PFSK-1 (cell line): ENCODE measurements at regions not wholly inside any gene's neighbourhood (a gene's known extent, or its start where the extent isn't known, plus 50 kb on each side); places are given as distances from the start of the nearest gene placed in this dataset.

ENCODE experiments used
- FOXP2 ChIP-seq: optimal IDR thresholded peaks from 2 replicates; pipeline ENCODE3; 2011; ENCODE audit warnings: borderline replicate concordance, control low read depth, inconsistent platforms; ENCODE audit not compliant: insufficient read depth; ENCODE audit errors: extremely low read length, extremely low read depth
- POLR2AphosphoS5 ChIP-seq: IDR thresholded peaks from 2 replicates; pipeline ENCODE4 v1.6.1; 2012; ENCODE audit warnings: low read depth, mild to moderate bottlenecking, control low read depth, low read length, moderate library complexity
- SIN3A ChIP-seq: IDR thresholded peaks from 2 replicates; pipeline ENCODE4 v1.6.1; 2012; ENCODE audit warnings: mild to moderate bottlenecking, low read length, moderate library complexity, borderline replicate concordance; ENCODE audit not compliant: insufficient read depth
- TAF1 ChIP-seq: IDR thresholded peaks from 2 replicates; pipeline ENCODE4 v1.6.1; 2012; ENCODE audit warnings: low read length, control low read depth, borderline replicate concordance; ENCODE audit not compliant: insufficient read depth
- TF ChIP-seq, protein P1 (sequence below), 2 experiments: IDR thresholded peaks; 2 replicates each; pipeline versions ENCODE4 v1.6.1 to v1.8.0; 2011 to 2012; ENCODE audit warnings: low read depth in 2 of 2, low read length in 2 of 2, control low read depth in 1 of 2, inconsistent platforms in 1 of 2, mild to moderate bottlenecking in 1 of 2, moderate library complexity in 1 of 2; ENCODE audit not compliant: insufficient read depth in 1 of 2

DNA sequence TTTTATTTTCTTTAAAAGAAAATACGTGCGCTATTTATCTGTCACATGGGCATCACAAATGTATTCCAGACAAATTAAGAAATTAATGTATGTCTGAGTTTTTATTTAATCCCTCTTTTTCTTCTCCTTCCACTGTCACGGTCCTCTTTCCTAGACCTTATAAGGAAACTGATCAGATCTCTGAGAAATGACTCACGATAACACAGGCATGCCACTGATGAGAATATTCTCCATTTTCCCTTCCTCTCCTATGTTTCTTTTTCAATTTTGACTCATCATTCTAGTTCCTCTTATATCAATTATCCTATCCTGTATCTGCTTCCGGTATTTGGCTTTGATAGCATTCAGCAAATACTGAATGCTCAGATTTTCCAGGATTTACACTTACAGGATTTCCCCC, 121.8 kb downstream of the DSC3 start:
- TF ChIP-seq FOXP2 (no peak), POLR2AphosphoS5 (no peak), TAF1 (no peak), SIN3A (no peak)

DNA sequence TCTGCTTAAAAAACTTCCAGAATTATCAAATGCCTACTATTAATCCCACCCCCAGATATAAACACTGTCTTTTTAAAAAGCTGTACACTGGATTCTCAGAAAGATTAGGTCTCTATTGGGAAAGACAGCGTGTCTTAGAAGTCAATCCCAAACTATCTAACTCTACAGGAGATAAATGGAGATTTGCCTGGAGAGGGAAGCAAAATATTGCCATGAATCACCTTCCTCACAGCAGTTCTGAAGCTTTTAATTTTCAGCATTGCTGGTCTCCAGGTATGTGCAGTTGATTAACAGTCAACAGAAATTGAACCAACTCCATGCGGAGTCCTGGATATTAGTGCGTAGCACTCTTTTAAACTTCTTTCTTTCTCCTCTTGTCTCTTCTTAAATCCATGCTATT, 122.2 kb downstream of the DSC3 start:
- TF ChIP-seq SIN3A, result no peak
- TF ChIP-seq, protein P1, sequence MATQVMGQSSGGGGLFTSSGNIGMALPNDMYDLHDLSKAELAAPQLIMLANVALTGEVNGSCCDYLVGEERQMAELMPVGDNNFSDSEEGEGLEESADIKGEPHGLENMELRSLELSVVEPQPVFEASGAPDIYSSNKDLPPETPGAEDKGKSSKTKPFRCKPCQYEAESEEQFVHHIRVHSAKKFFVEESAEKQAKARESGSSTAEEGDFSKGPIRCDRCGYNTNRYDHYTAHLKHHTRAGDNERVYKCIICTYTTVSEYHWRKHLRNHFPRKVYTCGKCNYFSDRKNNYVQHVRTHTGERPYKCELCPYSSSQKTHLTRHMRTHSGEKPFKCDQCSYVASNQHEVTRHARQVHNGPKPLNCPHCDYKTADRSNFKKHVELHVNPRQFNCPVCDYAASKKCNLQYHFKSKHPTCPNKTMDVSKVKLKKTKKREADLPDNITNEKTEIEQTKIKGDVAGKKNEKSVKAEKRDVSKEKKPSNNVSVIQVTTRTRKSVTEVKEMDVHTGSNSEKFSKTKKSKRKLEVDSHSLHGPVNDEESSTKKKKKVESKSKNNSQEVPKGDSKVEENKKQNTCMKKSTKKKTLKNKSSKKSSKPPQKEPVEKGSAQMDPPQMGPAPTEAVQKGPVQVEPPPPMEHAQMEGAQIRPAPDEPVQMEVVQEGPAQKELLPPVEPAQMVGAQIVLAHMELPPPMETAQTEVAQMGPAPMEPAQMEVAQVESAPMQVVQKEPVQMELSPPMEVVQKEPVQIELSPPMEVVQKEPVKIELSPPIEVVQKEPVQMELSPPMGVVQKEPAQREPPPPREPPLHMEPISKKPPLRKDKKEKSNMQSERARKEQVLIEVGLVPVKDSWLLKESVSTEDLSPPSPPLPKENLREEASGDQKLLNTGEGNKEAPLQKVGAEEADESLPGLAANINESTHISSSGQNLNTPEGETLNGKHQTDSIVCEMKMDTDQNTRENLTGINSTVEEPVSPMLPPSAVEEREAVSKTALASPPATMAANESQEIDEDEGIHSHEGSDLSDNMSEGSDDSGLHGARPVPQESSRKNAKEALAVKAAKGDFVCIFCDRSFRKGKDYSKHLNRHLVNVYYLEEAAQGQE (IDR thresholded peaks at IDR 0.05; ENCODE audit: insufficient read depth in 1 of 2, low read depth in 2 of 2, low read length in 2 of 2), result no peak

DNA sequence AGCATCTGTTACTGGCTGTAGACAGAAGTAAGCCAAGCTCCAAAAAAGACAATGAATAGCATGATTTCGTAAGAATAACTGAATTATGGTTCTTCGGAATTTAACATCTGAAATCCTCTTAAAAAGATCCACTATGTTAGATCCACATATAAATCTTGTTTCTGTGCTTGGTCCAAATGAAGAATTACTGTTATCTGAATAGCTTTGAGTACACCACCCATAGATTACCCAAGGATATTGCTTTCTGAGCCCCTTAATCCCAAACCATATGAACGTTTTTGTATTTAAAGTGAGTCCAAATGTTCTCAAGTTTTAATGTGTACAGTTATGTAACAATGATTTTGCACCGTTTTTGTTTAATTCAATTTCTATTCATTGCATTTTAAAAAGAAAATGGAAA, 124.9 kb downstream of the DSC3 start:
- TF ChIP-seq SIN3A (no peak), FOXP2 (no peak), TAF1 (no peak), POLR2AphosphoS5 (no peak)
- TF ChIP-seq, protein P1 (IDR thresholded peaks at IDR 0.05; ENCODE audit: insufficient read depth in 1 of 2, low read depth in 2 of 2, low read length in 2 of 2), result no peak

DNA sequence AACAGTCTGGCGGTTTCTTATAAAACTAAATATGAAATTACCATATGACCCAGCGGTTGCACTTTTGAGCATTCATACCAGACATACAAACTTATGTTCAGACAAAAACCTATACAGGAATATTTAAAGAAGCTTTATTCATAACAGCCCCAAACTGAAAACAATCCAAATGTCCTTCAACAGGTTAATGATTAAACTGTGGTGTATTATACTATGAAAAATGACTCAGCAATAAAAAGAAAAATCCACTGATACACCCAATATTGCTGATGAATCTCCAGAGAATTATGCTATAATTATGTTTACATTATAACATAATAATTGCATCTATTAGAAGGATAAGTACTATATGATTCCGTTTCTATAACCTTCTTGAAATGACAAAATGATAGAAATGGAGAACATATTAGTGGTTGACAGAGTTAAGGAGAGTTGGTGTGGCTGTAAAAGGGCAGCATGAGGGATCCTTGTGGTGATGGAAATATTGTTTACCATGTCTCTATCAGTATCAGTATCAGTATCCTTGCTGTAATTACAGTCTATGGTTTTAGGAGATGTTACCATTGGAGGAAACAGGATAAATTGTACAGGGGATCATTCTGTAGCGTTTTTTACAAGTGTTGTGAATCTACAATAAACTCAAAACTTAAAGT, 127.1 kb downstream of the DSC3 start:
- TF ChIP-seq FOXP2 (no peak), TAF1 (no peak), POLR2AphosphoS5 (no peak)
- TF ChIP-seq, protein P1 (IDR thresholded peaks at IDR 0.05; ENCODE audit: insufficient read depth in 1 of 2, low read depth in 2 of 2, low read length in 2 of 2), result no peak

DNA sequence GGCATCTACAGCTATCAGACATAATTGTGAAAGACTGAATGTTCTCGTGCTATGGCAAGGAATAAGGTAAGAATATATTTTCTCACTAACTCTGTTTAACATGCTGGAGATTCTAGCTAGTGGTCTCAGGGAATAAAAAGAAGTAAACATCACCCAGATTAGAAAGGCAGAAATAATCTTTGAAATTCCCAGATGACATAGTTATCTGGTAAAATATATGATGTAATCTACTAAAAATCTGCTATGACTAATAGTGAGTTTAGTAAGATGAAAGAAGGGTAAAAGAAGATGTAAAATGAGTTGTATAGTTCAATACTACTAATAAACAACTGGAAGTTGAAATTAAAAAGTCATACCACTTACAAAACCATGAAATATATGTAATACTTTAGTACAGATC, 134.2 kb downstream of the DSC3 start:
- TF ChIP-seq TAF1 (no peak), FOXP2 (no peak), POLR2AphosphoS5 (no peak), SIN3A (no peak)
- TF ChIP-seq, protein P1 (IDR thresholded peaks at IDR 0.05; ENCODE audit: insufficient read depth in 1 of 2, low read depth in 2 of 2, low read length in 2 of 2), result no peak
